ENCODE measurements at regions not wholly inside any gene's neighbourhood (a gene's known extent, or its start where the extent isn't known, plus 50 kb on each side); places are given as distances from the start of the nearest gene placed in this dataset.
"Not testable (repeated sequence)": the region's sequence is repeated elsewhere in the genome, so short reads cannot be mapped to it uniquely, and the experiment has no call there.

GRCh38 chr16:29248940-29249318 is 157.6 kb downstream of the NPIPB11 start:
- TF ChIP-seq, protein P1, sequence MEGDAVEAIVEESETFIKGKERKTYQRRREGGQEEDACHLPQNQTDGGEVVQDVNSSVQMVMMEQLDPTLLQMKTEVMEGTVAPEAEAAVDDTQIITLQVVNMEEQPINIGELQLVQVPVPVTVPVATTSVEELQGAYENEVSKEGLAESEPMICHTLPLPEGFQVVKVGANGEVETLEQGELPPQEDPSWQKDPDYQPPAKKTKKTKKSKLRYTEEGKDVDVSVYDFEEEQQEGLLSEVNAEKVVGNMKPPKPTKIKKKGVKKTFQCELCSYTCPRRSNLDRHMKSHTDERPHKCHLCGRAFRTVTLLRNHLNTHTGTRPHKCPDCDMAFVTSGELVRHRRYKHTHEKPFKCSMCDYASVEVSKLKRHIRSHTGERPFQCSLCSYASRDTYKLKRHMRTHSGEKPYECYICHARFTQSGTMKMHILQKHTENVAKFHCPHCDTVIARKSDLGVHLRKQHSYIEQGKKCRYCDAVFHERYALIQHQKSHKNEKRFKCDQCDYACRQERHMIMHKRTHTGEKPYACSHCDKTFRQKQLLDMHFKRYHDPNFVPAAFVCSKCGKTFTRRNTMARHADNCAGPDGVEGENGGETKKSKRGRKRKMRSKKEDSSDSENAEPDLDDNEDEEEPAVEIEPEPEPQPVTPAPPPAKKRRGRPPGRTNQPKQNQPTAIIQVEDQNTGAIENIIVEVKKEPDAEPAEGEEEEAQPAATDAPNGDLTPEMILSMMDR (CRISPR knock-in tag; IDR thresholded peaks at IDR 0.05), result not testable (repeated sequence)
- not testable (repeated sequence) for TF ChIP-seq EZH2 (conservative IDR thresholded peaks at IDR 0.05; ENCODE audit: low read depth, low read length); SMC3 (IDR thresholded peaks at IDR 0.05; ENCODE audit: low read length); ZBTB43 (CRISPR knock-in tag; conservative IDR thresholded peaks at IDR 0.05); SRSF9 (IDR thresholded peaks at IDR 0.05; ENCODE audit: borderline replicate concordance, insufficient read depth, low read depth, low read length, poor library complexity, severe bottlenecking); ZNF205 (CRISPR knock-in tag; IDR thresholded peaks at IDR 0.05); ZBTB7A (CRISPR knock-in tag; IDR thresholded peaks at IDR 0.05); ZNF274 (CRISPR knock-in tag; IDR thresholded peaks at IDR 0.05); ZNF720 (CRISPR knock-in tag; IDR thresholded peaks at IDR 0.05); ZNF766 (CRISPR knock-in tag; IDR thresholded peaks at IDR 0.05; ENCODE audit: borderline replicate concordance)
- TF ChIP-seq, protein P2, sequence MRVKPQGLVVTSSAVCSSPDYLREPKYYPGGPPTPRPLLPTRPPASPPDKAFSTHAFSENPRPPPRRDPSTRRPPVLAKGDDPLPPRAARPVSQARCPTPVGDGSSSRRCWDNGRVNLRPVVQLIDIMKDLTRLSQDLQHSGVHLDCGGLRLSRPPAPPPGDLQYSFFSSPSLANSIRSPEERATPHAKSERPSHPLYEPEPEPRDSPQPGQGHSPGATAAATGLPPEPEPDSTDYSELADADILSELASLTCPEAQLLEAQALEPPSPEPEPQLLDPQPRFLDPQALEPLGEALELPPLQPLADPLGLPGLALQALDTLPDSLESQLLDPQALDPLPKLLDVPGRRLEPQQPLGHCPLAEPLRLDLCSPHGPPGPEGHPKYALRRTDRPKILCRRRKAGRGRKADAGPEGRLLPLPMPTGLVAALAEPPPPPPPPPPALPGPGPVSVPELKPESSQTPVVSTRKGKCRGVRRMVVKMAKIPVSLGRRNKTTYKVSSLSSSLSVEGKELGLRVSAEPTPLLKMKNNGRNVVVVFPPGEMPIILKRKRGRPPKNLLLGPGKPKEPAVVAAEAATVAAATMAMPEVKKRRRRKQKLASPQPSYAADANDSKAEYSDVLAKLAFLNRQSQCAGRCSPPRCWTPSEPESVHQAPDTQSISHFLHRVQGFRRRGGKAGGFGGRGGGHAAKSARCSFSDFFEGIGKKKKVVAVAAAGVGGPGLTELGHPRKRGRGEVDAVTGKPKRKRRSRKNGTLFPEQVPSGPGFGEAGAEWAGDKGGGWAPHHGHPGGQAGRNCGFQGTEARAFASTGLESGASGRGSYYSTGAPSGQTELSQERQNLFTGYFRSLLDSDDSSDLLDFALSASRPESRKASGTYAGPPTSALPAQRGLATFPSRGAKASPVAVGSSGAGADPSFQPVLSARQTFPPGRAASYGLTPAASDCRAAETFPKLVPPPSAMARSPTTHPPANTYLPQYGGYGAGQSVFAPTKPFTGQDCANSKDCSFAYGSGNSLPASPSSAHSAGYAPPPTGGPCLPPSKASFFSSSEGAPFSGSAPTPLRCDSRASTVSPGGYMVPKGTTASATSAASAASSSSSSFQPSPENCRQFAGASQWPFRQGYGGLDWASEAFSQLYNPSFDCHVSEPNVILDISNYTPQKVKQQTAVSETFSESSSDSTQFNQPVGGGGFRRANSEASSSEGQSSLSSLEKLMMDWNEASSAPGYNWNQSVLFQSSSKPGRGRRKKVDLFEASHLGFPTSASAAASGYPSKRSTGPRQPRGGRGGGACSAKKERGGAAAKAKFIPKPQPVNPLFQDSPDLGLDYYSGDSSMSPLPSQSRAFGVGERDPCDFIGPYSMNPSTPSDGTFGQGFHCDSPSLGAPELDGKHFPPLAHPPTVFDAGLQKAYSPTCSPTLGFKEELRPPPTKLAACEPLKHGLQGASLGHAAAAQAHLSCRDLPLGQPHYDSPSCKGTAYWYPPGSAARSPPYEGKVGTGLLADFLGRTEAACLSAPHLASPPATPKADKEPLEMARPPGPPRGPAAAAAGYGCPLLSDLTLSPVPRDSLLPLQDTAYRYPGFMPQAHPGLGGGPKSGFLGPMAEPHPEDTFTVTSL (CRISPR knock-in tag; IDR thresholded peaks at IDR 0.05; ENCODE audit: borderline replicate concordance), result not testable (repeated sequence)

Data from HepG2 (cell line).